ENCODE measurements at regions not wholly inside any gene's neighbourhood (a gene's known extent, or its start where the extent isn't known, plus 50 kb on each side); places are given as distances from the start of the nearest gene placed in this dataset.

GRCh38 chr12:114976372-114976771, 292.4 kb upstream of the TBX3 start:
- Histone ChIP-seq H2BK12ac (ENCODE audit: low read depth, low read length) (no peak overlapping the region), H3K36me3 (ENCODE audit: control insufficient read depth in 2 of 4, insufficient read depth in 4 of 4, low read length in 3 of 4) (no peaks in the 10 kb centered on the region), H3K79me1 (ENCODE audit: low read depth, low read length) (no peaks in the 10 kb centered on the region), H3K4me2 (ENCODE audit: insufficient read depth in 1 of 2, low read depth in 2 of 2, low read length in 2 of 2) (no peak overlapping the region), H4K5ac (ENCODE audit: insufficient read length, low read depth, low read length) (no peak overlapping the region), H4K20me1 (replicated peaks in 1 of 2; ENCODE audit: control insufficient read depth in 1 of 2, insufficient read depth in 2 of 2, low read length in 2 of 2) (no peaks in the 10 kb centered on the region), H2BK120ac (replicated peaks; ENCODE audit: low read depth, low read length) (no peak overlapping the region), H3K56ac (replicated peaks; ENCODE audit: insufficient read length, low read depth, low read length) (no peak overlapping the region), H3K18ac (ENCODE audit: extremely low read depth, low read length) (no peak overlapping the region), H4K91ac (replicated peaks; ENCODE audit: insufficient read length, low read length) (no peak overlapping the region), H3K9ac (replicated peaks in 1 of 4; ENCODE audit: extremely low read depth in 1 of 4, low read depth in 3 of 4, low read length in 3 of 4) (no peak overlapping the region), H2BK5ac (ENCODE audit: low read depth, low read length) (no peak overlapping the region), H3K27ac (ENCODE audit: low read depth, low read length) (no peak overlapping the region), H2BK15ac (ENCODE audit: low read length) (no peak overlapping the region), H3K4me3 (ENCODE audit: extremely low read depth in 1 of 4, insufficient read depth in 2 of 4, low read depth in 3 of 4, low read length in 4 of 4) (no peak overlapping the region), H2AFZ (ENCODE audit: low read length) (no peak overlapping the region), H3K4ac (replicated peaks; ENCODE audit: insufficient read length, low read depth, low read length) (no peak overlapping the region), H3K23me2 (ENCODE audit: low read depth, low read length) (no peaks in the 10 kb centered on the region), H2AK5ac (ENCODE audit: low read depth, low read length) (no peak overlapping the region), H3K79me2 (ENCODE audit: control insufficient read depth in 1 of 2, insufficient read depth in 2 of 2, low read length in 2 of 2) (no peaks in the 10 kb centered on the region), H3K14ac (ENCODE audit: insufficient read length) (no peak overlapping the region), H3K23ac (ENCODE audit: insufficient read length) (no peak overlapping the region), H3K4me1 (replicated peaks in 1 of 4; ENCODE audit: control insufficient read depth in 3 of 4, insufficient read depth in 4 of 4, low read length in 3 of 4) (no peaks in the 10 kb centered on the region), H4K8ac (ENCODE audit: extremely low read depth, insufficient read depth, low read length) (no peak overlapping the region), H3K27me3 (replicated peaks in 1 of 4; ENCODE audit: control insufficient read depth in 3 of 4, extremely low read depth in 1 of 4, insufficient read depth in 3 of 4, low read length in 3 of 4) (no peaks in the 10 kb centered on the region), H2BK20ac (ENCODE audit: low read length) (no peak overlapping the region), H3K9me3 (ENCODE audit: insufficient read depth in 2 of 2, low read depth in 1 of 2, low read length in 1 of 2) (no peaks in the 10 kb centered on the region; a peak in 1 of 4 replicates)
- FAIRE-seq (no peak), DNase-seq (ENCODE audit: low read depth in 1 of 2, low spot score in 2 of 2) (no peak)
- CTCF ChIA-PET (ENCODE audit: partially characterized antibody) = no interaction called here
- 83% methylated on average over 2 of the region's 2 CpGs; no CpG with 5 or more reads in 1 of the 2 experiments for WGBS, 2 experiments (ENCODE audit: extremely low coverage in 1 of 2, insufficient coverage in 1 of 2, insufficient read length in 1 of 2, insufficient replicate concordance in 2 of 2, low coverage in 1 of 2, low lambda C conversion rate in 2 of 2, missing lambda C conversion rate in 1 of 2)
- TF ChIP-seq CTCF (IDR thresholded peaks at IDR 0.05; ENCODE audit: control extremely low read depth in 1 of 3, insufficient read depth in 1 of 3, low read depth in 1 of 3, low read length in 3 of 3) = no peak
- no peak for TF ChIP-seq EP300 (IDR thresholded peaks at IDR 0.05; ENCODE audit: borderline replicate concordance in 1 of 2, low read depth in 2 of 2, low read length in 2 of 2)
- TF ChIP-seq HDAC2 (IDR thresholded peaks at IDR 0.05; ENCODE audit: borderline replicate concordance in 1 of 2, low read depth in 2 of 2, low read length in 2 of 2) = no peak
- TF ChIP-seq BCL11A (IDR thresholded peaks at IDR 0.05; ENCODE audit: low read depth in 2 of 2, low read length in 2 of 2) = no peak
- POLR2A ChIA-PET (ENCODE audit: partially characterized antibody) = no interaction called here

All from H1 (cell line).